ENCODE measurements at regions not wholly inside any gene's neighbourhood (a gene's known extent, or its start where the extent isn't known, plus 50 kb on each side); places are given as distances from the start of the nearest gene placed in this dataset.

GRCh38 chr6:12595161-12595811, 121.3 kb upstream of the PHACTR1 start:
- Histone ChIP-seq H3K27me3 (ENCODE audit: insufficient read depth, low read depth, low read length) (no peaks in the 10 kb centered on the region), H3K27ac (ENCODE audit: low read length) (no peak overlapping the region), H2AFZ (ENCODE audit: low read depth, low read length) (no peak overlapping the region), H3K9ac (ENCODE audit: low read length) (no peak overlapping the region), H3F3A (ENCODE audit: insufficient read depth, low read length, poor library complexity, severe bottlenecking) (no peaks in the 10 kb centered on the region), H3K4me3 (ENCODE audit: low read length) (no peak overlapping the region), H3K79me2 (replicated peaks; ENCODE audit: insufficient read depth, low read length) (no peaks in the 10 kb centered on the region), H3K36me3 (ENCODE audit: insufficient read depth, low read length) (no peaks in the 10 kb centered on the region), H4K20me1 (ENCODE audit: insufficient read depth) (no peaks in the 10 kb centered on the region), H3K9me2 (ENCODE audit: insufficient read depth, low read length) (no peaks in the 10 kb centered on the region), H3K4me2 (ENCODE audit: low read length) (no peak overlapping the region), H3K9me3 (ENCODE audit: low read length) (no peaks in the 10 kb centered on the region)
- TF ChIP-seq MXI1 (conservative IDR thresholded peaks at IDR 0.05; ENCODE audit: poor library complexity, severe bottlenecking) (no peak), REST (IDR thresholded peaks at IDR 0.05; ENCODE audit: borderline replicate concordance) (no peak), CTCF (IDR thresholded peaks at IDR 0.05; ENCODE audit: poor library complexity, severe bottlenecking) (no peak), TAF1 (IDR thresholded peaks at IDR 0.05; ENCODE audit: low read depth) (no peak), EZH2 (IDR thresholded peaks at IDR 0.05; ENCODE audit: borderline replicate concordance, insufficient read depth, low read length, poor library complexity, severe bottlenecking) (no peak), POLR2AphosphoS5 (IDR thresholded peaks at IDR 0.05) (no peak), RAD21 (conservative IDR thresholded peaks at IDR 0.05) (no peak), EP300 (conservative IDR thresholded peaks at IDR 0.05; ENCODE audit: poor library complexity, severe bottlenecking) (no peak)

GRCh38 chr6:12596731-12597130, 119.8 kb upstream of the PHACTR1 start:
- H3K9ac ChIP-seq (ENCODE audit: low read length): no peak overlapping the region
- no peaks in the 10 kb centered on the region for H3K9me3 ChIP-seq (ENCODE audit: low read length)
- no peak overlapping the region for H3K4me3 ChIP-seq (ENCODE audit: low read length)
- no peaks in the 10 kb centered on the region for H3F3A ChIP-seq (ENCODE audit: insufficient read depth, low read length, poor library complexity, severe bottlenecking)
- H3K27me3 ChIP-seq (ENCODE audit: insufficient read depth, low read depth, low read length): no peaks in the 10 kb centered on the region
- H3K27ac ChIP-seq (ENCODE audit: low read length): no peak overlapping the region
- H3K79me2 ChIP-seq (replicated peaks; ENCODE audit: insufficient read depth, low read length): no peaks in the 10 kb centered on the region
- H4K20me1 ChIP-seq (ENCODE audit: insufficient read depth): no peaks in the 10 kb centered on the region
- TF ChIP-seq RAD21 (conservative IDR thresholded peaks at IDR 0.05) (no peak), MXI1 (conservative IDR thresholded peaks at IDR 0.05; ENCODE audit: poor library complexity, severe bottlenecking) (no peak)
- H2AFZ ChIP-seq (ENCODE audit: low read depth, low read length): no peak overlapping the region
- no peaks in the 10 kb centered on the region for H3K9me2 ChIP-seq (ENCODE audit: insufficient read depth, low read length)
- H3K4me2 ChIP-seq (ENCODE audit: low read length): no peak overlapping the region
- no peaks in the 10 kb centered on the region for H3K36me3 ChIP-seq (ENCODE audit: insufficient read depth, low read length)

- H4K20me1 ChIP-seq (ENCODE audit: insufficient read depth): no peaks in the 10 kb centered on the region
- TF ChIP-seq RAD21 (conservative IDR thresholded peaks at IDR 0.05) (no peak), REST (IDR thresholded peaks at IDR 0.05; ENCODE audit: borderline replicate concordance) (no peak), SMC3 (conservative IDR thresholded peaks at IDR 0.05; ENCODE audit: poor library complexity) (no peak), MXI1 (conservative IDR thresholded peaks at IDR 0.05; ENCODE audit: poor library complexity, severe bottlenecking) (no peak), CTCF (IDR thresholded peaks at IDR 0.05; ENCODE audit: poor library complexity, severe bottlenecking) (no peak), EZH2 (IDR thresholded peaks at IDR 0.05; ENCODE audit: borderline replicate concordance, insufficient read depth, low read length, poor library complexity, severe bottlenecking) (no peak), POLR2AphosphoS5 (IDR thresholded peaks at IDR 0.05) (no peak), EP300 (conservative IDR thresholded peaks at IDR 0.05; ENCODE audit: poor library complexity, severe bottlenecking) (no peak), TAF1 (IDR thresholded peaks at IDR 0.05; ENCODE audit: low read depth) (no peak)
- no peak overlapping the region for H3K9ac ChIP-seq (ENCODE audit: low read length)
- no peak overlapping the region for H3K27ac ChIP-seq (ENCODE audit: low read length)
- no peak overlapping the region for H2AFZ ChIP-seq (ENCODE audit: low read depth, low read length)
- H3K4me2 ChIP-seq (ENCODE audit: low read length): no peak overlapping the region
- no peak overlapping the region for H3K4me3 ChIP-seq (ENCODE audit: low read length)
- H3F3A ChIP-seq (ENCODE audit: insufficient read depth, low read length, poor library complexity, severe bottlenecking): no peaks in the 10 kb centered on the region
- no peaks in the 10 kb centered on the region for H3K27me3 ChIP-seq (ENCODE audit: insufficient read depth, low read depth, low read length)
- no peaks in the 10 kb centered on the region for H3K79me2 ChIP-seq (replicated peaks; ENCODE audit: insufficient read depth, low read length)
- no peaks in the 10 kb centered on the region for H3K36me3 ChIP-seq (ENCODE audit: insufficient read depth, low read length)
- H3K9me3 ChIP-seq (ENCODE audit: low read length): no peaks in the 10 kb centered on the region
- no peaks in the 10 kb centered on the region for H3K9me2 ChIP-seq (ENCODE audit: insufficient read depth, low read length)
These were observed 117.6 kb upstream of the PHACTR1 start for GRCh38 chr6:12598919-12599318.
